ENCODE measurements at regions not wholly inside any gene's neighbourhood (a gene's known extent, or its start where the extent isn't known, plus 50 kb on each side); places are given as distances from the start of the nearest gene placed in this dataset.
A peak's percentile ranks its signal among the peaks of the same experiment; 100 is the strongest.

GRCh38 chr10:44567471-44567870, 182.6 kb upstream of the CXCL12 start:
- Histone ChIP-seq H3K4me1 (ENCODE audit: control insufficient read depth, extremely low read depth, insufficient read depth, low read length) (peaks cover 15% of the 10 kb centered on the region), H3K9me3 (ENCODE audit: control insufficient read depth, insufficient read depth, low read depth, low read length) (no peaks in the 10 kb centered on the region), H4K20me1 (ENCODE audit: control insufficient read depth, extremely low read depth, insufficient read depth, low read length) (no peaks in the 10 kb centered on the region), H2AFZ (ENCODE audit: low read length) (no peak overlapping the region), H3K4me3 (replicated peaks in 1 of 4; ENCODE audit: control extremely low read depth in 1 of 4, insufficient read depth in 1 of 4, low read depth in 3 of 4, low read length in 4 of 4) (no peak overlapping the region), H3K4me2 (ENCODE audit: extremely low read depth, insufficient read depth, low read length) (no peak overlapping the region), H3K79me2 (ENCODE audit: control insufficient read depth, insufficient read depth, low read length) (no peaks in the 10 kb centered on the region), H3K36me3 (ENCODE audit: control insufficient read depth, insufficient read depth, low read length) (no peaks in the 10 kb centered on the region), H3K27ac (ENCODE audit: insufficient read depth, low read length) (no peak overlapping the region), H3K9ac (ENCODE audit: insufficient read depth, low read length) (no peak overlapping the region), H3K27me3 (ENCODE audit: control insufficient read depth, insufficient read depth, low read length) (no peaks in the 10 kb centered on the region)
- peak; percentile 69 to 80 for DNase-seq (ENCODE audit: low read depth in 2 of 2)
- TF ChIP-seq, protein P1, sequence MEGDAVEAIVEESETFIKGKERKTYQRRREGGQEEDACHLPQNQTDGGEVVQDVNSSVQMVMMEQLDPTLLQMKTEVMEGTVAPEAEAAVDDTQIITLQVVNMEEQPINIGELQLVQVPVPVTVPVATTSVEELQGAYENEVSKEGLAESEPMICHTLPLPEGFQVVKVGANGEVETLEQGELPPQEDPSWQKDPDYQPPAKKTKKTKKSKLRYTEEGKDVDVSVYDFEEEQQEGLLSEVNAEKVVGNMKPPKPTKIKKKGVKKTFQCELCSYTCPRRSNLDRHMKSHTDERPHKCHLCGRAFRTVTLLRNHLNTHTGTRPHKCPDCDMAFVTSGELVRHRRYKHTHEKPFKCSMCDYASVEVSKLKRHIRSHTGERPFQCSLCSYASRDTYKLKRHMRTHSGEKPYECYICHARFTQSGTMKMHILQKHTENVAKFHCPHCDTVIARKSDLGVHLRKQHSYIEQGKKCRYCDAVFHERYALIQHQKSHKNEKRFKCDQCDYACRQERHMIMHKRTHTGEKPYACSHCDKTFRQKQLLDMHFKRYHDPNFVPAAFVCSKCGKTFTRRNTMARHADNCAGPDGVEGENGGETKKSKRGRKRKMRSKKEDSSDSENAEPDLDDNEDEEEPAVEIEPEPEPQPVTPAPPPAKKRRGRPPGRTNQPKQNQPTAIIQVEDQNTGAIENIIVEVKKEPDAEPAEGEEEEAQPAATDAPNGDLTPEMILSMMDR (conservative IDR thresholded peaks at IDR 0.05 in 1 of 2, IDR thresholded peaks at IDR 0.05 in 1 of 2; ENCODE audit: low read depth in 1 of 2, low read length in 2 of 2) = no peak
- no peak for TF ChIP-seq EZH2 (IDR thresholded peaks at IDR 0.05; ENCODE audit: low read length, missing control alignments)

GRCh38 chr10:44569193-44570091, 184.5 kb upstream of the CXCL12 start:
- H3K27ac ChIP-seq (ENCODE audit: insufficient read depth, low read length) = peak overlapping the region; percentile 66
- TF ChIP-seq, protein P1 (conservative IDR thresholded peaks at IDR 0.05 in 1 of 2, IDR thresholded peaks at IDR 0.05 in 1 of 2; ENCODE audit: low read depth in 1 of 2, low read length in 2 of 2) = no peak
- no peaks in the 10 kb centered on the region for H3K79me2 ChIP-seq (ENCODE audit: control insufficient read depth, insufficient read depth, low read length)
- H3K4me1 ChIP-seq (ENCODE audit: control insufficient read depth, extremely low read depth, insufficient read depth, low read length) = peaks cover 15% of the 10 kb centered on the region
- peak overlapping the region; percentile 17 for H3K9ac ChIP-seq (ENCODE audit: insufficient read depth, low read length)
- peak overlapping the region; percentile 76 for H3K4me2 ChIP-seq (ENCODE audit: extremely low read depth, insufficient read depth, low read length)
- H3K9me3 ChIP-seq (ENCODE audit: control insufficient read depth, insufficient read depth, low read depth, low read length) = no peaks in the 10 kb centered on the region
- H3K27me3 ChIP-seq (ENCODE audit: control insufficient read depth, insufficient read depth, low read length) = no peaks in the 10 kb centered on the region
- peak; percentile 72 to 97 for DNase-seq (ENCODE audit: low read depth in 2 of 2)
- no peaks in the 10 kb centered on the region for H4K20me1 ChIP-seq (ENCODE audit: control insufficient read depth, extremely low read depth, insufficient read depth, low read length)
- no peaks in the 10 kb centered on the region for H3K36me3 ChIP-seq (ENCODE audit: control insufficient read depth, insufficient read depth, low read length)
- peak overlapping the region; percentile 45 for H2AFZ ChIP-seq (ENCODE audit: low read length)
- H3K4me3 ChIP-seq (replicated peaks in 1 of 4; ENCODE audit: control extremely low read depth in 1 of 4, insufficient read depth in 1 of 4, low read depth in 3 of 4, low read length in 4 of 4) = no peak overlapping the region

DNA sequence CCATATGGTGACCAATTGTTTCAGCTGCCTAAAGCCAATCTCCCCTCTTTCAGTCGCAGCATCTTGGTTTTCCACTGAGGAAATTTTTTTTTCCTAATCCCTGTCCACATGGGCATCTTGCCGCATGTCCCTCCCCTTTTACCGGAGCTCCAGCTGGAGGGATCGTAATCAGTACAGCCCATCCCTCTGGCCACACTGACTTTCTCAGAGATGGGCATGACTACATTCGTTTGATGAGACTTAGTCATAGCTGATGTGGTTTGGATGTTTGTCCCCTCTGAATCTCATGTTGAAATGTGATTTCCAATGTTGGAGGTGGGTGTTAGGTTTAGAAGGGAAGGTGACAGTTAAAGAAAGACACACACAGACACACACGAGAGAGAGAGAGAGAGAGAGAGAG, 186.8 kb upstream of the CXCL12 start:
- TF ChIP-seq, protein P1 (conservative IDR thresholded peaks at IDR 0.05 in 1 of 2, IDR thresholded peaks at IDR 0.05 in 1 of 2; ENCODE audit: low read depth in 1 of 2, low read length in 2 of 2) = no peak
- no peak for TF ChIP-seq EZH2 (IDR thresholded peaks at IDR 0.05; ENCODE audit: low read length, missing control alignments)
- no peaks in the 10 kb centered on the region for H3K9me3 ChIP-seq (ENCODE audit: control insufficient read depth, insufficient read depth, low read depth, low read length)
- H4K20me1 ChIP-seq (ENCODE audit: control insufficient read depth, extremely low read depth, insufficient read depth, low read length) = no peaks in the 10 kb centered on the region
- no peak overlapping the region for H3K4me2 ChIP-seq (ENCODE audit: extremely low read depth, insufficient read depth, low read length)
- peaks cover 15% of the 10 kb centered on the region for H3K4me1 ChIP-seq (ENCODE audit: control insufficient read depth, extremely low read depth, insufficient read depth, low read length)
- H2AFZ ChIP-seq (ENCODE audit: low read length) = no peak overlapping the region
- no peak overlapping the region for H3K27ac ChIP-seq (ENCODE audit: insufficient read depth, low read length)
- no peak overlapping the region for H3K4me3 ChIP-seq (replicated peaks in 1 of 4; ENCODE audit: control extremely low read depth in 1 of 4, insufficient read depth in 1 of 4, low read depth in 3 of 4, low read length in 4 of 4)
- H3K36me3 ChIP-seq (ENCODE audit: control insufficient read depth, insufficient read depth, low read length) = no peaks in the 10 kb centered on the region
- no peaks in the 10 kb centered on the region for H3K27me3 ChIP-seq (ENCODE audit: control insufficient read depth, insufficient read depth, low read length)
- no peak overlapping the region for H3K9ac ChIP-seq (ENCODE audit: insufficient read depth, low read length)
- peak in 1 of 2 donors; percentile 70 for DNase-seq (ENCODE audit: low read depth in 2 of 2)
- H3K79me2 ChIP-seq (ENCODE audit: control insufficient read depth, insufficient read depth, low read length) = no peaks in the 10 kb centered on the region
